Smooth muscle cell (in vitro differentiated cells): ENCODE measurements at regions not wholly inside any gene's neighbourhood (a gene's known extent, or its start where the extent isn't known, plus 50 kb on each side); places are given as distances from the start of the nearest gene placed in this dataset.

Experiments used
- DNase-seq: peaks from one replicate; lab custom pipeline; 2025; ENCODE audit not compliant: unreplicated experiment; lab: John Stamatoyannopoulos, UW
- H2AFZ ChIP-seq: fragments of 200-600 bp; sonication (generic); 2 replicates; pipeline ENCODE4 v1.6.0; 2016; ENCODE audit warnings: antibody characterized with exemption, low read depth, mild to moderate bottlenecking
- H3F3A ChIP-seq: fragments of 200-600 bp; sonication (generic); 2 replicates; pipeline ENCODE4 v1.6.0; 2017; ENCODE audit warnings: antibody characterized with exemption, low read depth
- H3K27ac ChIP-seq: fragments of 200-600 bp; sonication (generic); 2 replicates; pipeline ENCODE4 v1.5.1; 2016; ENCODE audit warnings: low read depth, mild to moderate bottlenecking
- H3K27me3 ChIP-seq: fragments of 200-600 bp; sonication (generic); 2 replicates; pipeline ENCODE4 v1.6.1; 2016; ENCODE audit warnings: low read depth, mild to moderate bottlenecking
- H3K36me3 ChIP-seq: fragments of 200-600 bp; sonication (generic); 2 replicates; pipeline ENCODE4 v1.5.1; 2016; ENCODE audit warnings: low read depth
- H3K4me1 ChIP-seq: fragments of 200-600 bp; sonication (generic); 2 replicates; pipeline ENCODE4 v1.5.1; 2016; ENCODE audit warnings: low read depth
- H3K4me2 ChIP-seq: fragments of 200-600 bp; sonication (generic); 2 replicates; pipeline ENCODE4 v1.6.0; 2016; ENCODE audit warnings: mild to moderate bottlenecking
- H3K4me3 ChIP-seq: fragments of 200-600 bp; sonication (generic); 2 replicates; pipeline ENCODE4 v1.5.1; 2016; ENCODE audit warnings: mild to moderate bottlenecking
- H3K79me2 ChIP-seq: fragments of 200-600 bp; sonication (generic); 2 replicates; pipeline ENCODE4 v1.6.0; 2016; ENCODE audit warnings: low read depth, mild to moderate bottlenecking
- H3K9ac ChIP-seq: fragments of 200-600 bp; sonication (generic); 2 replicates; pipeline ENCODE4 v1.6.0; 2016; ENCODE audit warnings: low read depth
- H3K9me3 ChIP-seq: fragments of 200-600 bp; sonication (generic); replicated peaks from 2 replicates; pipeline ENCODE4 v1.5.1; 2016; ENCODE audit warnings: low read depth
- H4K20me1 ChIP-seq: fragments of 200-600 bp; sonication (generic); 2 replicates; pipeline ENCODE4 v1.6.0; 2016; ENCODE audit warnings: low read depth
- WGBS: methylation state at CpG from one replicate; pipeline ENCODE4 v1.1.7; 2016; ENCODE audit warnings: low lambda C conversion rate; 5-methylcytosine and 5-hydroxymethylcytosine counted together
- TF ChIP-seq, protein P1 (sequence below): fragments of 200-600 bp; sonication (generic); IDR thresholded peaks from 2 replicates; pipeline ENCODE4 v1.5.1; 2017; ENCODE audit warnings: borderline replicate concordance, mild to moderate bottlenecking, antibody characterized with exemption; ENCODE audit not compliant: insufficient read depth, poor library complexity, severe bottlenecking

DNA sequence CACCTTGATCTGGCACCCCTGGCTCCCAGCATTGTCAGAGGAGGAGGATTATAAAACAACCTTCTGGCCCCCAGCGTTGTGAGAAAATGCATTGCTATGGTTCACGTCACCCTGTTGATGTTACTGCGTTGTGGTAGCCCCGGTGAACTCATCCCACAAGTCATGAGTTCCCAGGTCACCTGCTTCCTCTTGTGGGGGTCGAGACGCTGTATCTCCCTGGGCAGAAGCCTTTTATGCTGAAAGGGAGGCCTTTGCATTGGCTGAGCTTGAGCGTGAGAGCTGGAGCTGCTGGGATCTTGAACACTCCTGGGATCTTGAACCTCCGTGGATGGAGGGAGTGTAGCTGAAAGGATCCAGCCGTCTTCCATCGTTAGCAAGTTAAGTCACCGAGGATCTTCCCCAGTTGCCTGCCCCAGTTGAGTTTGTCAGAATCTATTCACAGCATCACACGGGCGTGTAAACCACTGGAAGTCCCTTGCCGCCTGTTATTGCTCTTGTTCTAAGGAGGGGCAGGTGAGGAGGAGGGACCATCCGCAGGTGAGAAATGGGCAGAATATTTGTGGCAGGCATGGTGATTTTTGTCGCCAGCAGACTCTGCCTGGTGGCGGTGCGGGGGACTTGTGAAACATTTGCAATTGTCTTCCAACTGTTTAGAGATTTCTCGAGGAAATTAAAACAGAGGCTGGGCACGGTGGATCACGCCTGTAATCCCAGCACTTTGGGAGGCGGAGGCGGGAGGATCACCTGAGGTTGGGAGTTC is 299.9 kb downstream of the ASMT start:
- Histone ChIP-seq H3F3A (no peaks in the 10 kb centered on the region), H3K27ac (no peak overlapping the region), H3K36me3 (no peaks in the 10 kb centered on the region), H4K20me1 (no peaks in the 10 kb centered on the region), H2AFZ (no peak overlapping the region), H3K4me3 (no peak overlapping the region), H3K27me3 (peaks cover 11% of the 10 kb centered on the region), H3K9ac (no peak overlapping the region), H3K4me1 (no peaks in the 10 kb centered on the region), H3K9me3 (no peaks in the 10 kb centered on the region), H3K79me2 (no peaks in the 10 kb centered on the region), H3K4me2 (no peak overlapping the region)
- no peak for DNase-seq
- TF ChIP-seq, protein P1, sequence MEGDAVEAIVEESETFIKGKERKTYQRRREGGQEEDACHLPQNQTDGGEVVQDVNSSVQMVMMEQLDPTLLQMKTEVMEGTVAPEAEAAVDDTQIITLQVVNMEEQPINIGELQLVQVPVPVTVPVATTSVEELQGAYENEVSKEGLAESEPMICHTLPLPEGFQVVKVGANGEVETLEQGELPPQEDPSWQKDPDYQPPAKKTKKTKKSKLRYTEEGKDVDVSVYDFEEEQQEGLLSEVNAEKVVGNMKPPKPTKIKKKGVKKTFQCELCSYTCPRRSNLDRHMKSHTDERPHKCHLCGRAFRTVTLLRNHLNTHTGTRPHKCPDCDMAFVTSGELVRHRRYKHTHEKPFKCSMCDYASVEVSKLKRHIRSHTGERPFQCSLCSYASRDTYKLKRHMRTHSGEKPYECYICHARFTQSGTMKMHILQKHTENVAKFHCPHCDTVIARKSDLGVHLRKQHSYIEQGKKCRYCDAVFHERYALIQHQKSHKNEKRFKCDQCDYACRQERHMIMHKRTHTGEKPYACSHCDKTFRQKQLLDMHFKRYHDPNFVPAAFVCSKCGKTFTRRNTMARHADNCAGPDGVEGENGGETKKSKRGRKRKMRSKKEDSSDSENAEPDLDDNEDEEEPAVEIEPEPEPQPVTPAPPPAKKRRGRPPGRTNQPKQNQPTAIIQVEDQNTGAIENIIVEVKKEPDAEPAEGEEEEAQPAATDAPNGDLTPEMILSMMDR, result no peak
- WGBS, result 83% methylated on average over 23 of the region's 23 CpGs

DNA sequence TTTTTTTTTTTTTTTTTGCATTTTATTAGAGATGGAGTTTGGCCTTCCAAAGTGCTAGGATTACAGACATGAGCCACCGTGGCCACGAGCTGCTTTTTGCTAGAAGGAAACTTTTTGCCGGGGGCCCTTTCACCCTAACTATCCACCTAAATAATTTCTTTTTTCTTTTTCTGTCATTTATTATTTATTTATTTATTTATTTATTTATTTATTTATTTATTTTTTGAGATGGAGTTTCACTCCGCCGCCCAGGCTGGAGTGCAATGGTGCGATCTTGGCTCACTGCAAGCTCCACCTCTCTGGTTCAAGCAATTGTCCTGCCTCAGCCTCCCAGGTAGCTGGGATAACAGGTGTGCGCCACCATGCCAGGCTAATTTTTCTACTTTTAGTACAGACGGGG is 303.9 kb downstream of the ASMT start:
- H4K20me1 ChIP-seq, result no peaks in the 10 kb centered on the region
- H3K9me3 ChIP-seq, result no peaks in the 10 kb centered on the region
- H3K27ac ChIP-seq, result no peak overlapping the region
- no peak overlapping the region for H3K4me3 ChIP-seq
- H2AFZ ChIP-seq, result no peak overlapping the region
- no peak for DNase-seq
- no peak overlapping the region for H3K4me2 ChIP-seq
- H3K36me3 ChIP-seq, result no peaks in the 10 kb centered on the region
- H3K4me1 ChIP-seq, result no peaks in the 10 kb centered on the region
- no peaks in the 10 kb centered on the region for H3K79me2 ChIP-seq
- H3K9ac ChIP-seq, result no peak overlapping the region
- WGBS, result 93% methylated on average over 8 of the region's 8 CpGs
- H3K27me3 ChIP-seq, result no peaks in the 10 kb centered on the region
- TF ChIP-seq, protein P1, result no peak
- H3F3A ChIP-seq, result no peaks in the 10 kb centered on the region

DNA sequence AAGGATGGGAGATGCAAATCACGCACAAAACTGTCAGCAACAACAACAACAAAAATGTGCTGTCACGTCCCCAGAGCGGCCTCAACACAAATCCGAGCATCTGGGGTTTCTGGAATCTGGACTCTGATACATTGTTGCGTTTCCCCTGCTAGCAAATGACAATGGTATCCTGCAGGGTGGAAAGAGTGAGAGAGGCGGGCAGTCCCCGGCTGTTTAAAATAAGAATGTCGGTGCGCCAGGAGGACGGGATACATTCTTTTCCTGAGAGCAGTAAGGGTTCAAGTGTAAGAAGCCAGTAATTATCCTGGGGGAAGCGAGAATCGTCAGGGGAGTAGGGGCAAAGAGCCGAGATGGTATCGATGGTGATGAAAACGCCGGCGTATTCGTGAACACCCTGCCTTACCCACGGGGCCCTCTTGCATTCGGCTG is 310.2 kb downstream of the ASMT start:
- DNase-seq, result no peak
- Histone ChIP-seq H2AFZ (peak overlapping the region; percentile 13), H3F3A (no peaks in the 10 kb centered on the region), H3K27ac (no peak overlapping the region), H3K9ac (no peak overlapping the region), H4K20me1 (no peaks in the 10 kb centered on the region), H3K4me1 (peaks cover 3% of the 10 kb centered on the region), H3K27me3 (peaks cover 6% of the 10 kb centered on the region), H3K4me2 (peak overlapping the region; percentile 62), H3K4me3 (no peak overlapping the region), H3K36me3 (no peaks in the 10 kb centered on the region), H3K79me2 (no peaks in the 10 kb centered on the region), H3K9me3 (no peaks in the 10 kb centered on the region)
- TF ChIP-seq, protein P1, result no peak
- 3% methylated on average over 20 of the region's 20 CpGs for WGBS

DNA sequence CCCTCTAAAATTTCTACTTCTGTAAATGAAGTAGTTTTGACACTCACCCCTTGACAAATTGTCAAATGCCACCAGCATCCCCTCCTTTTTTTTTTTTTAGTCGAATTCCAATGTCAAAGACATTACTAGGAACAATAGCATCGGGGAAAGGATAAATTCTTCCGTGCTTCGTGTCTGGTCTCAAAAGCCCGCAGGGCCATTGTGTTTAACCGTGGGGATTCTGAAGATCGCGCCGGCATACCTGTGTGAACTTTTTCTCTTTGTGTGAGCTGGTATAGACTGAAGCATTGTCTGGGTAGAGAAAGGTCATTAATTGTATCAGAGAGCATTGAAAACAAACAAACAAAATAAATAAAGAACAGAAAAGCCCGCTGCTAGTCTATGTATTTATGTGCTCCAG is 313.9 kb downstream of the ASMT start:
- TF ChIP-seq, protein P1, result no peak

More for the DNA sequence above, 313.9 kb downstream of the ASMT start:
- Histone ChIP-seq H3K4me1 (peaks cover 3% of the 10 kb centered on the region), H2AFZ (no peak overlapping the region), H3K27me3 (peaks cover 6% of the 10 kb centered on the region), H3K79me2 (no peaks in the 10 kb centered on the region), H3K27ac (no peak overlapping the region), H3K4me2 (no peak overlapping the region), H3K4me3 (no peak overlapping the region), H3F3A (no peaks in the 10 kb centered on the region), H4K20me1 (no peaks in the 10 kb centered on the region), H3K9ac (no peak overlapping the region), H3K9me3 (no peaks in the 10 kb centered on the region), H3K36me3 (no peaks in the 10 kb centered on the region)
- no peak for DNase-seq
- 73% methylated on average over 10 of the region's 10 CpGs for whole genome bisulfite sequencing
